NOMO-1 (cell line): ENCODE measurements at regions not wholly inside any gene's neighbourhood (a gene's known extent, or its start where the extent isn't known, plus 50 kb on each side); places are given as distances from the start of the nearest gene placed in this dataset.
A peak's percentile ranks its signal among the peaks of the same experiment; 100 is the strongest.

Experiments
- DNase-seq, 2 experiments: peaks; one replicate each; lab custom pipeline; 2025; ENCODE audit not compliant: unreplicated experiment in 2 of 2; lab: John Stamatoyannopoulos, UW

DNA sequence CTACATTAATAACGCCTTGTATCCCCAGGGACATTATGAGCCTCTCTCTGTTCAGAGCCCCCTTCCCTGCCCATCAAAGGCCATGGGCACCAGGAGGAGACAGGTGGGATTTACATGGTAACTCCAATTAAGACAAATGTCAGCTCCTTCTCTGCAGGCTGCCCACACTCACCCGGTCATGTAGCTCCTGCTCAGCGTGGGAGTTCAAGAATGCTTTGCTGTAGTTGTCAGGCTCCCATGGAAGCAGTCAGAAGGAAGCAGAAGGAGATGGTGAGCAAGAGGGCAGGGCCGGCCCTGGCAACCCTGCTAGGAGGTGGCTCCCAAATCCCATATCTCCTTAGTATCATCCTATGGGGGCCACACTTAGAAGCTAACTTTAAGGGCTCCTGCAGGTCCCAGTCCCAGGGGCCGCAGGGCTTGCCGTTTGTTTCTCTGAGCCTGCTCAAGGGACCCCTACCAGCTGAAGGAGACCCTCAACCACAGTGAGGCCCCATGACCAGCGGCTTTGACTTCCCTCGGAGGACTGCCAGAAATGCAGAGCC lies 218.4 kb upstream of the TLE3 start:
- DNase-seq: no peak

DNA sequence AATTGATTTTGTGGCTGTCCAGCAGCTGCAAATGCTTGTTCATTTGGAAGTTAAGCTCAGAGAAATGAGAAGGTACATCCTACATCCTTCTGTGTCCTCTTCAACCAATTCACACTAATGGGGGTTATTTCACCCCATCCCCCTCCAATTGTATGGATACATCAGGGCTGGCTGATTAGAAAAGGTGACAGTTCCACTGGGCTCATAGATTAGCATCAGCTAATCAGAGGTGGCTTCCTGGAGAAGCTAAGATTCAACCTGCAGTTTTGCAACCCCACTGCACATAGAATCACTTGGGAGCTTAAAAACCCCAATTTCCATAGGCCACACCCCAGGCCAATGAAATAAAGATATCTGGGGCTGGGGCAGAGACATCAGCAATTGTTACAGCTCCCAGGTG lies 217.7 kb upstream of the TLE3 start:
- DNase-seq: no peak

DNA sequence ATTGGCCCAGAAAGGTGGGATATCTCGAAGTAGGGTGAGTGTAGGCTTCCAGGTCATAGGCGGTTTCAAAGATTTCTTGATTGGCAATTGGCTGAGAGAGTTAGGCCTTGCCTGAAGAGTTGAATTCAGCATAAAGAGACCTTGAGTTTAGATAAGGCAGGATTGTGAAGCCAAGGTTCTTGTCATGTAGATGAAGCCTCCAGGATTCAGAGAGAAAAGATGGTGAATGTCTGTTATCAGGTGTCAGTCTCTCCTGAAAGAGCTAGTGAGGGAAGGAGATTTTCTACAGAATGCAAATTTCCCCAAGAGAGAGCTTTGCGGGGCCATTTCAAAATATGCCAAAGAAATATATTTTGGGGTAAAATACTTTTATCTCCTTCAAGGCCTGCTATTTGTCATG lies 217.0 kb upstream of the TLE3 start:
- no peak for DNase-seq

DNA sequence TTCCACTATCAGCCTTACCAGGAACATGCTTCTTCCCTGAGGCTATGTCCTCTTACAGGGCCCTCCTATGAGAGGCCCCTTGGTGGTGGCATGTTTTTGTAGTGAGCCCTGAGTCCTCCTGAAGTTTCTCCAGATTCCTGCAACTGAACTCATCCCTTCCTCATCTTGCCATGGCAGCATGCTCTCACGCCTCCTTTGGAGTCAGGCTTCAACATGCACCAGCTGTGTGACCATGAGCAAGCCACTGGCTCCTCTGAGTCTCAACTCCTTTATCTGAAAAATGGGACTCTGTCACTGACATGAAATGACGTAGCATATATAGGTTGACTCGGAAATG lies 216.3 kb upstream of the TLE3 start:
- no peak for DNase-seq

DNA sequence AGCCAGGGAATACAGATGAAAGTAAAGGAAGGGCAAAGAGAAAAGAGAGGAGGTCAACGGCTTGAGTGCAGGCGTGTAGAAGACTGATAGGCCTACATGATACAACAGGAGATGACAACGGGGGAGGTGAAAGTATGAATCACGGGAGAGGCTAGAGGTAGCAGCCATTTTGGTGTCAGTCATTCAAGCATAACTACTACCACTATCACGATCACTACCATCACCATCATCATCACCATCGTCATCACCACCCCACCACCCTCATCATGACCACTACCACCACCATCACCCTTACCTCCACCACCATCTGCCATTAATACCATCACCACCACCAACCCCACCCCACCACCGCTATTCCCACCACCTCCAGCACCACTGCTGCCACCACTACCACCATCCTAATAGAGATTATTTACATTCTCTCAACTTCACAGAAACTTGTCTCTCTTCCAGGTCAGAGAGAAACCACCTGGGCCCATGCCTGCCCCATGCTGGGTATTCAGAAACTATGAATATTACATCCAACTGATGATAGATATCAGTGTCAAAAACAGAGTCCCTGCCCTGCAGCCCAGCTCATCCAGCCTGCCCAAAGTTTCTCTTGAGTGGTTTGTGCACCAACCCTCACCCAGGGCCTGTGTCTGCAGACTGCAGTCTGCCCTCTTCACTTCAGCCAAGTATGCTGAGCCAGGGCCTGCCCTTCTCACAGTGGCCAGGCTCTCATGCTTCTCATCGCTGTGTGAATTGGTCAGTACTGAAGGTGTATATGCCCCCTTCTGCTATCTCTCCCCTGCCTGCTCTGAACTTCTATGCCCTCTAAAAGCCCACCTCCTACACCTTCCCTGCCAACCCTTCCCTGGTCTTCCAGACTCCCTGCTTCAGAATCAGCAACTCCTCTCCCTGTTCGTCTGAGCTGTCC lies 215.6 kb upstream of the TLE3 start:
- no peak for DNase-seq

DNA sequence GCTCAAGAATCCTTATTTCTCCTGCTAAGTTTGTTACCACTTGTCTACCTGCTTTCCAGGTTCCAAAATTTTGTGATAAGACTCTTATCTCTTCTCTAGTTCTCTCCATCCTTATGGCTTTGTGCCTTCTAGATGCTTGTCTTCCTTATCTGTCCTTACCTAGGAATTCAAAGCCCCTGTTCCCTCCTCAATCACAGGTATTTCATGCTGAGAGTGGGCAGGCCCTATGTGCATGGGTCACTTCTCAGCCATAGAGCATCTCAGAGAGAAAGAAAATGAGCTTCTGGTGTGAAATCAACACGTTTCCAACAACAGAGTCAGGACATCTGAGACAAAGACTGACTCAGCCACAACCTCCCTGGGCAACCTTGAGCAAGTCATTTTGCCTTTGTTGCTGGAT lies 214.1 kb upstream of the TLE3 start:
- no peak for DNase-seq

DNA sequence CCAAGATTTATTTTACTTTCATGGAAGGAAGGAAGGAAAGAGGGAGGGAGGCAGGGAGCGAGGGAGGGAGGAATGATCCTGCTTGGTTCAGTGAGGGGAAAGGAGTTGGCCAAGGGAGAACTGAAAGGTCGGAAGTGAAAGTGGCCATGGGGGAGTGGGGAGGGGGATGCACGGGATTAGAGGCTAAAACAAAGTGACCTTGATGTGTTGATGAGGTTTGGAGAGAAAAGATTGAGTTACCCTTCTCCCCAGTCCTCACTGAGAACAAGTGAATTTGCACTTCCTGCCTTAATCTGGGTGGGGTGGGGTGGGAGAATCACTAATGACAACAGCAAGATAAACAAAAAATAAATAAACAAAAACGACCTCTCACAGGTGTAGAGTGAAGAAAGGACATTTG lies 212.0 kb upstream of the TLE3 start:
- DNase-seq: no peak

DNA sequence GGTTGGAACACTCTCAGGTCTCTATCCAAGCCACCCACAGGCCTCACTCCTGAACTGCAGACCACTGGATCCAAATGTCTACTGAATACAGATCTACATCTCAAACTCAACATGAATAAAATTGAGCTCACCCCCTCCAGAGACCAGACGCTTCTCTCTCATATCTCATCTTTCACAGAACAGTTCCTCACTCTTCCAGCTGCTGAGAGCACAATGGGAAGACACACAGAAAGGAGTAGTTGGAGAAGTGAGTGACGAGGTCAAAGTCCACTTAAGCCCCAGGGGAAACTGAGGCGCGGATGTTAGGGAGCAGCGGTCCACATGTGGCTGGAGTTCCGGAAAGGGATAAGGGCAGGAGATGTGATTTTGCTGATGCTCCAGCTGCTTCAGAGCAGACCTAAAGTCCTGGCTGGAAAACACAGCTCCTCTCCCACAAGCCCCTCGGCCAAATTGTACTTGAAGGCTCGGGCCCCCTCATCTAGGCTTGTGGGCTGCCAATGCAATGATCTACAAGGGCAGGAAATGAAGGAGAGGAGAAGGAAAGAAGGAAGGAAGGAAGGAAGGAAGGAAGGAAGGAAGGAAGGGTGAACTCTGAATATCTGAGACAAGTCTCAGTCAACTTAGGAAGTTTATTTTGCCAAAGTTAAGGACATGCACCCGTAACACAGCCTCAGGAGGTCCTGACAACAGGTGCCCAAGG lies 211.2 kb upstream of the TLE3 start:
- DNase-seq: no peak

DNA sequence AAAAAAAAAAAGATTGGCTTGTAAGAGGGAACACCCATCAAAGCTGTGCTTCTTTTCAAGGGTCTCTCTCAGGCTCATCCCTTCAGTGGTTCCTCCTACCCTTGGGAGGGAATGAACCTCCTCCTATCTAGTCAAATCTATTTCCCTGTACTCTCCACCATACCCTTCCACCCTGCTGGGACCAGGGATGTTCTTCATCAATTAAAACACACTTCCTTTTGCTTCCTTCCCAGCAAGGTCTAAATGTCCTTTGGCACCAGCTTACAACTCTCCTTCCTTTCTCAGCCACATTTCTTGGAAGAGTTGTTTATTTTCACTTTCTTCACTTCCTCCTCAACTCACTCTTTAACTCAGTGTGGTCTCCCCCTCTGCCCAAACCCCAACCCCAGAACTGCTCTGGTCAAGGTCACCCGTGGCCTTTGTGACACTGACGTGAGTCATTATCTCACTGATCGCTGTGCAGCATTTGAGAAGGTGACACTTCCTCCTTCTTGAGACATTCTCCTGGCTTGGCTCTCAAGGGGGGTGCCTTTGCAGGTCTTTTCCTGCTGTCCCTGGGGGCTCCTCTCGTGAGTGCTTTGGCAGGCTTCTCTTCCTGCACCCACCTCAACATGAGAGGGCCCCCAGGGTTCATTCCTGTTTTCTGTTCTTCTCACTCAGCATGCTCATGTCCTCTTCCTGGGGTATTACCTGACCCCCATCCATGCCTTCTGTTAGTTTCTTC lies 210.5 kb upstream of the TLE3 start:
- peak; percentile 43 to 65 for DNase-seq

DNA sequence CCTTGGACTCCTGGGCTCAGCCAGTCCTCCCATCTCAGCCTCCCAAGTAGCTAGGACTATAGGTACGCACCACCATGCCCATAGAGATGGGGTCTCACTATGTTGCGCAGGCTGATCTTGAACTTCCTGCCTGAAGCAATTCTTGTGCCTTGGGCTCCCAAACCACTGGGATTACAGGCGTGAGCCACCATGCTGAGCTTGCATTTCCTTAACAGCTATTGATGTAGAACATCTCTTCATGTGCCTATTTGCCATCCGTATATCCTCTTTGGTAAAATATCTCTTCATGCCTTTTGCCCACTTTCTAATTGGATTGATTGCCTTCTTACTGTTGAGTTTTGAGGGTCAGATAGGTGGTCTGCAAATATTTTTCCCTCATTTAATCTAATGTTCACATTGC lies 208.9 kb upstream of the TLE3 start:
- no peak for DNase-seq

DNA sequence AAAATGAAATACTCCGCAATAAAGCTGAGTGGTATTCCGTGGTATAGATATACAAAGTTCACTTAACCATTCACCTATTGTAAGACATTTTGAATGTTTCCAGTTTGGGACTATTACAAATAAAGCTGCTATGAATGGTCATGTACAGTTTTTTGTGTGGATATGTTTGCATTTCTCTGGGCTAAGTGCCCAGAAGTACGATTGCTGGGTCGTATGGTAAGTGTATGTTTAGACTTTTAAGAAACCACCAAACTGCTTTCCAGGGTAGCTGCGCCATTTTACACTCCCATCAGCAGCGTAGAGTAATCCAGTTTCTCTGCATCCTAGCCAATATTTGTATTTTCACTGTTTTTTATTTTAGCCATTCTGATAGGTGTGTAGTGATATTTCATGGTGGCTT lies 208.4 kb upstream of the TLE3 start:
- DNase-seq: no peak

DNA sequence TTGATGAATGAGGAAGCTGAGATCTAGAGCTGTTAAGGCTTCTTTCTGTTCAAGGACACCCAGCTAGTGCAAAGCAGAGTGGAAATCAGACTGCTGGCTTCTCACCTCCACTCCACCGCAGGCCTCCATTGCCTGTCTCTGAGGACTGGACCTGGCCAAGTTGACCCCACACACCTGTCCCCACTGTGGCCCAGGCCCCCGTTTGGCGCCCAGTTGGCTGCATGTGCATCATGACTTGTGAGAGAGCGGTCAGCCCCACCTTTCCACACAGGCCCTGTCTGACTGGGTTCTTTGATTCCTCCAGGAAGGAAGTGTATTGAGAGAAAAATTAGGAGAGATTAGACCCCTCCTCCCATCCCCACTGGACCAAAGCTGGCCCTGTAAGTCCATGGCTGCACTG lies 206.3 kb upstream of the TLE3 start:
- no peak for DNase-seq

DNA sequence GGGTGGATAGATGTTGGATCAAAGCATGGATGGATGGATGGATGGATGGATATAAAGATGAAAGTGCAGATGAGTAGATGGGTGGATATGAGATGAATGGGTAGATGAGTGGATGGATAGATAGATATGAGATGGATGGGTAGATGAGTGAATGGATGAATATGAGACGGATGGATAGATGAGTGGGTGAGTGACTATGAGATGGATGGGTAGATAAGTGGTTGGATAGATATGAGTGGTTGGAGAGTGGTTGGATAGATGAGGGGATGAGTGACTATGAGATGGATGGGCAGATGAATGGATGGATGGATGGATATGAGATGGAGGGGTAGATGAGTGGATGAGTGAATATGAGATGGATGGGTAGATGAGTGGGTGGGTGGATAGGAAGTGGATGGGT lies 204.6 kb upstream of the TLE3 start:
- DNase-seq: no peak

DNA sequence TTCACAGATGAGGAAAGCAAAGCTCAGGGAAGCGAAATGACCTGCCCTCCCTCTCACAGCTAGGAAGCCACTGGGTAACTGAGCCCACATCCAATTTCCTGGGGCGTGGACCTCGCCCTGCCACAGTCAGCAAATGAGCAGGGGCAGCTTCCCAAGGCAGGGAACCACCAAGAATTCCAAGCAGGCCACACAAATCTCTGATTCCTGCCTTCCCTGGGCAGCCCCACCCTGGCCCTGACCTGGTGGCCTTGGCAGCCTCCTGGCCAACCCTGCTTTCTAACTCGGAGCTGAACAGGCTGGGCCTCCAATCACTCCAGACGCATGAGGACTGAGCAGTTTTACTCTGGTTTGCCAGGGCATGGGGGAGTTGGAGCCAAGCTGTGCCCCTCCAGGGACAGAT lies 203.7 kb upstream of the TLE3 start:
- DNase-seq: no peak

DNA sequence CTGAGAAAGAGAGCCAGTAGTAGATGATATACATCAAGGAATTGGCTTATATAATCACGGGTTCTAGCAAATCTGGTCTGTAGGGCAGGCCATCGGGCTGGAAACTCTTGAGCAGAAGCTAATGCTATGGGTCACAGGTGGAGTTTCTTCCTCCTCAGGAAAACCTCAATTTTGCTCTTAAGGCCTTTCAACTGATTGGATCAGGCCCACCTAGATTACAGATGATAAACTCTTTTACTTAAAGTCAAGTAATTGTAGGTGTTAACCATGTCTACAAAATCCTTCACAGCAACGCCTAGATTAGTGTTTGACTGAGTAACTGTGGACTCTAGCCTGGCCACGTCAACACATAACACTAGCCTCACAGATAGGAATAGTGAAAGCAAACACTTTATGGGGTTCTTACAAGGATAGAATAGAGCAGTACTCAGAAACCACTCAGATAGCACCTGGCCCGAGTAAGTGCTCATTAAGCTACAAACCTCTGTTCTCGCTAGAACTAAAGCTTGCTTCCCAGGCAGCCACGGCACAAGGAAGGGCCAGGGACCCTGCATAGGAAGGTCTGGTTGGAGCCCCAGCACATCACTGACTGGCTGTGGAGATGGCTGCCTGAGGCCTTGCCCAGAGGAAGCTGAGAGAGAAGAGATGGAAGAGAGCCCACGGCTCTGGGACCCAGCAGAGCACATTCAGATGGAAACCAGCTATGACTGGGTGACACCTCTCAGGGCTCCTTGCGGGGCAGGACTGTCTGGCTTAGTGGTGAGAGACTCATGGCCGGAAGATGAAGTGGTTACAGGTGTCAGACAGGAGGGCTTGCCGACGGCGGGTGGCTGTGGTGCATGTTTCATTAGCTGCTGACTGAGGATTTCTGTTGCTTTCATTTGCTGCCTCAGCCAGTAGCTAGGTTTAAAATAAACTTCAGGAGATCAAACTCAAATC lies 202.5 kb upstream of the TLE3 start:
- DNase-seq: no peak

DNA sequence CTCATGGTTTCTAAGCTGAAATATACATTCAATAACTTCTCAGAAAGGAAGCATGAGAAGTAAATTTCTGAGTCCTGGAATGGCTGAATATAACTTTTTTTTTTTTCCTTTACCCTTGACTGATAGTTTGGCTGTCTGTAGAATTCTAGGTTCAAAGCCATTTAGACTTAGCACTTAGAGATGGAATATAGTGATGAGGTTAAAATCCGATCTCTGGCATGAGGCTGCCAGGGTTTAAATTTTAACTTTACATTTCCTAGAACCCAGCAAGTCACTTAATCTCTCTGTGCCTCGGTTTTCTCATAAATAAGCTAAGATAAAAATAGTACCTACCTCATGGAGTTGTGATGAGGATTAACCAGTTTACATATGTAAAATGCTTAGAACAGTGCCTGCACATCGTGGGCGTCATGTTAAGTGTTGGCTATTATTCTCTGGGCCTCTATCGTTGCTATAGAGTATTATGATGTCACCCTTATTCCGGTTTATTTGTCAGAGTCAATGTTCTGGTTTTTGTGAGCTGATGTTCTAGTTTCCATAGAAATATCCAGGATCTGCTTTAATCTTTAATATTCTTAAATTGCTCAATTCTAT lies 199.8 kb upstream of the TLE3 start:
- DNase-seq: no peak

DNA sequence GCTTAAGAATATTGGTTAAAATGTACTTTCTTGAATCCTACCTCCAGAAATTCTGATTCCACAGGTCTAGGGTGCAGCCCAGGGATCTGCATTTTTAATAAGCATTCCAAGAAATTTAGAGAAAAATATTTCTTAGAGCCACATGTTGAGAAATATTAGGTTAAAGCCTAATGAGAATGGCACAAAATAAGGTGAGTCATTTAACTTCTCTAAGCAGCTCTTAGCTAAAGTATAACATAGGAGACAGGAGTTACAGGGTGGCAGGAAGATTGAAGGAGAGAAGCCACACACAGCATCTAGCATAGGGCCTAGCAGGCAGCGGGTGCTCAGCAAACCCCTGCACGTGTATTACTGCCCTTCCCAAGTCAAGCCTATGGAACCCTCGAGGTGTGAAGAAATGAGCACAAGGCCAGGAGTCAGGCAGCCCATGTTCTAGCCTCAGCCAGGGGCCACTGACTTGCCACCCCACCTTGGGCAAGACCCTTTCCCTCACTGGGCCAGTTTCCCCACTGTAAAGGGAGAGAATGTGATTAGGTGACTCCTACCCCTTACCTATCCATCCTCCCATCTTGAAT lies 197.1 kb upstream of the TLE3 start:
- DNase-seq: no peak

DNA sequence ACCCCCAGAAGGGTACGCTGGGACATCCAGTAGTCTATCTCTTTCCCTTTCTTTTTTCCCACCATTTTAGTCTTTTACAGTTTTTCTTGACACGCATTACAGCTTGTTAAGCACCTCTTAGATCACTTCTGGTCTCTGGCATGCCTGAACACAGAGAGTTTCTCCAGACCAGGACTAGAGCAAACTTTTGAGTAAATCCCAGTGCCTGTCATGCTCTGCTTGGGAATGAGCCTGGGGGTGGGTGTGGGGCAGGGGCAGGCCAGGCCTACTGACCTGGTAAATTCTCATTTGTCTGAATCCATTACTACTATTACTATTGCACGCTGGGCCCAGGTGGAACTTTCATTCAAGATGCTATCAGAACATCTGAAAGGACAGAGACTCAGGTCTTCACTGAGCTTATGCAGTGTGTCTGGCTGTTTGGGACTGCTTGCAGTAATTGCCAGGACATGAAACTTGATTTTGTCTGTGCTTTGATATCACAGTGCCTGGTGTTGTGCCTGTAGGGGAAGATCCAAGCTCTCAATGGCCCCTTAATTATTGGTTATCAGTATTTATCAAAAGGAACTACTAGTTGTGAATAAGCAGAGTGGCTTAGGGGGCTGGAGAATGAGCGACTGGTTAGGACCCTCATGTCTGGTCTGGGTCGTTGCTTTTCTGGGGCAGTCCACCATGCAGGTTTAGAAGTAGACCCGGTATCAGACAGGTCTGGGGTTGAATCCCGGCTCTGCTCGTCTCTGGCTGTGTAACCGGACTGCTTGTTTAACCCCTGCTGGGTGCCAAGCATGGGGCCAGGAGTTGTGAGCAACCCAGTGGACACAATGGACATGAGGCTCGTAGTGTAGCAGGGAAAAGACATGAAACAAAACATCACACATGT lies 196.1 kb upstream of the TLE3 start:
- DNase-seq: no peak

DNA sequence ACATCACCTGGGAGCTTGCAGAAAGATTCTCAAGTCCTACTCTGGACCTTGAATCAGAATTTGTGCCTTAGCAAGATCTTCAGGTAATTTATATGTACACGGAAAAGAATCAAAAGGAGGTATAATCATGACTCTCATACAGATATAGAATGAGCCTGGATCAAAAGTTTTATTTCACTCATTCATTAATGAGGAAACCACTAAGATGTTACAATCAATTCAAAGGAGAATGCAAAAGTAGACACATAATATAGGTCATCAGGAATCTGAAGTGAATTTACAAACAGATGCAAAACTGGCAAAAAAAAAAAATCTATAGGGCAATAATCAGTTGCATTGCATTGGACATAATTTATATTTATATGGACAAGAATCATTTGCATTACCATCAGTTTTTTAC lies 195.4 kb upstream of the TLE3 start:
- DNase-seq: no peak
